GF-D8 (cell line): ENCODE measurements at regions not wholly inside any gene's neighbourhood (a gene's known extent, or its start where the extent isn't known, plus 50 kb on each side); places are given as distances from the start of the nearest gene placed in this dataset.
"Not testable (repeated sequence)": the region's sequence is repeated elsewhere in the genome, so short reads cannot be mapped to it uniquely, and the experiment has no call there.

Experiments used
- DNase-seq: peaks from one replicate; lab custom pipeline; 2025; lab: John Stamatoyannopoulos, UW

DNA sequence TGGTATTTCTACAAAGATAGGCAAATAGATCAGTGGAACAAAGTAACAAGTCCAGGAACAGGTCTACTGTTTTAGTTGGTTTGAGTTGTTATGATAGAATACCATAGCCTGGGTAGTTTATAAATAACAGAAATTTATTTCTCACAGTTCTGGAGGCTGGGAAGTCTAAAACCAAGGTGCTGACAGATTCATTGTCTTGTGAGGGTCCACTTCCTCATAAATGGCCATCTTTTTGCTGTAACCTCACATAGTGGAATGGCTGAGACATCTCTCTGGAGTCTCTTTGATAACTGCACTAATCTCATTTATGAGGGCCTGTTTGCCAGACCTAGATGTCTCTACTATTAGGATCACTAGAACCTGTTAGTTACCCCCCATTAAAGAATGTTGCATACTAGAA is 152.3 kb upstream of the MYRIP start:
- DNase-seq: no peak

GRCh38 chr3:39657775-39658174 is 151.6 kb upstream of the MYRIP start:
- no peak for DNase-seq

DNA sequence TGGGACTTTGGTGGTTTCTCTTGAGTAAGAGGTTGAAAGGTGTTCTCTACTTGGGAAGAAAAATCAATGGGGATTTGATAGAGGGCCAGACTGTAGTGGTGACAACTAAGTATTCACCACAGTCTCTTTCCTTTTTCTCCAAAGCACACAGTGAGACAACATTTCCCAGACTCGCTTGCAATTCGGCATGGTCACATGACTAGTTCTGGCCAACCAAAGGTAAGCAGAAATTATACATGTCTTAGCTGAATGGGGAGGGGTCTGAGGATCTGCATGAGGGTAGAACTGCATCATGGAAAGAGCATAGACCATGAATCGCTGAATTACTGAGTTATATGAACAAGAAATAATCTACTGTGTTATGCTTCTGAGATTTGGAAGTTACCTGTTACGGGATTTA is 144.5 kb upstream of the MYRIP start:
- no peak for DNase-seq

DNA sequence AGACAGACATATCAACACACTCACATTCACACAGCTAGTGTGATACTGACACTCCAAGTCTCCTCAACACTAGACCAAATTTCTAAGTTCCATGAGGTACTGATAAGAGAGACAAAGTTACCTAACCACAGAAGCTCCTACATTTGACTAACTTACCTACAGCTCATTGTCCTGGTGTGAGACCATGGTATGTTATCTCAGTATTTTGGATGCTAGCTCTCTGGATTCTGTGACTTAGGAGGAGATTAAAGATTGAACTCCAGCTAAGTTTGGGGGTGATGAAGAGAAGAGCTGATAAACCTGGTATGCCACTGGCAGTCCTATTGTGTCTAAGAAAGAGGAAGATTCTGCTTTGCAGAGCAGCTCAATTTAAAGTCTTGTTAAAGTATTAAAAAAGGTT is 144.0 kb upstream of the MYRIP start:
- DNase-seq: no peak

GRCh38 chr3:39668420-39668819 is 141.0 kb upstream of the MYRIP start:
- no peak for DNase-seq

DNA sequence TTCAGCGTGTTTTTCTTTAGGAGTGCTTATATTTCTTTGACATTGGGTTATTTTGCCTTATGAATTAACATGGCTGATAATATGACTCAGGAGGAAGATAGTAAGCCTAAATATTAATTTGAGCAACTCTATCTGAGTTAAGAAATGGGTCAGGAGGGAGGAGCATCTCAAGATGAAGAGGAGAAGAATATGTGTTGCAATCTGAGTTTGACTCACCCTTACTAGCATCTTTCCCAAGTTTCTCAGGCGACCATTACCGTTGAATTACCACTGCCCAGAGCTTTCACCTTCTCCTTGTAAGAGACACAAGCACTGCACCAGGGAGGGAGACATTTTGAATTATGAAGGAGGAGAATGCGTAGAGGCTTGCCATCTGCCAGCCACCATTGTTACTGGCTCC is 138.3 kb upstream of the MYRIP start:
- DNase-seq: no peak

GRCh38 chr3:39671600-39671999 is 137.8 kb upstream of the MYRIP start:
- DNase-seq: no peak

DNA sequence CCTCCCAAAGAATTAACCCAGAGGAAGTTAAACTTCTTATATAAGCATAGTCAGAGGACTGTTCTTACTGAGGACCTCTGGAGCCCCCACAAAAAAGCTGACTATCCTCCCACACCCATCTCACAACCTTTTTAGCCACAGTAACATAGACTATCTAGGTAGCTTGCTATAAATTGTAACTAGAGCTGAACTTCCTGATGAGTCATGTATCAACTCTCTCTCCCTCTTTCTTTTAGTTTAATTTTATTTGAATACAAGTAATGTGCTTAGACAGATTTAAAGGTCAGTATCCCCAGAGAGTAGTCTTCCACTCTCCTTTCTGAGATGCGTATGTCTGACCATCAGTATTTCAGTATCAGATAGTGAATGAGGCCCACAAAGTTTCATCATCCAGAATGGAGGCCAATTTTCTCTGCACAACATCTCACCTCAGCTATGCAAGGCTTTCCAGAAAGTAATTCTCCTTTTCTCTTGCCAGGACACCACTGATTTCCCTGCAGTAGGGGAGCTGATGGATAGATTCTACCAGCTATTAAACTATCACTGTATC is 104.0 kb upstream of the MYRIP start:
- no peak for DNase-seq

DNA sequence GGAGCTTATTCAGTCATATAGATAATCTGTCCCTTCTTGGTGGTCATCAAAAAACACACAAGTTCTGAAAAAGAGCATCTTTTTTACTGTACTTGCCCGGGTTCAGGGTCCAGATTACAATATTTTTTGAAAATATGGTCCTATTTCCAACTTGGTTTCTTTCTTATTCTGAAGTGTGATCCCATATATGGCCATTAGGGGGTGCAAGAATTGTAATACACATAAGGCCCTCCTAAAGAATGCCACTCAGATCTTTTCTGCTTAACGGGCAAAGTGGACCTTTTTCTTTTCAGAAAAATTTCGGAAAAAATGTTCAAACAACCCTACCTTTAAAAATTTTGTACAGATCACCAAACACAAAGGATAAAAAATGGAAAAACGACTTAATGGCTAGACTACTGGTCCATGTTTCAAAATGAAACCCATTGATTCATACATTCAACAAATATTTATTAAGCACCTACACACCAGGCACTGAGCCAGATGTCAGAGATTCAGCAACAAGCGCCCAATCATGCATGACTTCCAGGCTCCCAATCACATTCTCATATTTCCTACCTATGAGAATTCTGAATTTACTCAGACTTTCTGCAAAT is 102.0 kb upstream of the MYRIP start:
- DNase-seq: no peak

DNA sequence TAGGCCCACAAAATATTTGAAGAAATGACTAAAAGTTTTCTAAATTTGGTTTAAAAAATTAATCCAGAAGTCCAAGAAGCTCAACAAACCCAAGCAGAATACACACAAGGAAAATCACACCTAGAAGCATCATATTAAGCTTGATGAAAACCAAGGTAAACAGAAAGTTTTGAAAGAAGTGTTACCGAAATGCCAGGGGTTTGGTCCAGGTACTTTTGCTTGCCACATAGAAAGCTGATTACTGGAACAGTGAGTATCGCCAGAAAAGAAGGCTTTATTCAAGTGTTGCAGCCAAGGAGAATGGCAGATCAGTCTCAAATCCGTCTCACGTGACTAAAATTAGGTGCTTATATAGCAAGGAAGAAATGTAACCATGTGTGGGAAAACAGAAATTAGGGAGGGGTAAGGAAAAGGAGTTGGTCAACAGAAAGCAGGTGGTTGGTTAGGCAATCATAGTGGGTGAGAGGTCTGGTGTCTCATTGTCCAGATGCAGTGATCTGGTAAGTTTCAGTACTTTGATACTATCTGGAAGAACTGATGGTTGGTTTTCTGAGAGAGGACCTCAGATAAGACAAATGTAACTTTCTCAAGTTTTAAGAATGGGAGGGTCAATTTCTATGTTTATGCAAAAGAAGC is 96.9 kb upstream of the MYRIP start:
- no peak for DNase-seq

GRCh38 chr3:39713341-39713740 is 96.1 kb upstream of the MYRIP start:
- DNase-seq: not testable (repeated sequence)

- DNase-seq: no peak
Observed at GRCh38 chr3:39716849-39717248, 92.6 kb upstream of the MYRIP start.

- DNase-seq: no peak
Observed at GRCh38 chr3:39718674-39719595, 90.5 kb upstream of the MYRIP start.

- DNase-seq: no peak
Observed at GRCh38 chr3:39721076-39721475, 88.3 kb upstream of the MYRIP start.

DNA sequence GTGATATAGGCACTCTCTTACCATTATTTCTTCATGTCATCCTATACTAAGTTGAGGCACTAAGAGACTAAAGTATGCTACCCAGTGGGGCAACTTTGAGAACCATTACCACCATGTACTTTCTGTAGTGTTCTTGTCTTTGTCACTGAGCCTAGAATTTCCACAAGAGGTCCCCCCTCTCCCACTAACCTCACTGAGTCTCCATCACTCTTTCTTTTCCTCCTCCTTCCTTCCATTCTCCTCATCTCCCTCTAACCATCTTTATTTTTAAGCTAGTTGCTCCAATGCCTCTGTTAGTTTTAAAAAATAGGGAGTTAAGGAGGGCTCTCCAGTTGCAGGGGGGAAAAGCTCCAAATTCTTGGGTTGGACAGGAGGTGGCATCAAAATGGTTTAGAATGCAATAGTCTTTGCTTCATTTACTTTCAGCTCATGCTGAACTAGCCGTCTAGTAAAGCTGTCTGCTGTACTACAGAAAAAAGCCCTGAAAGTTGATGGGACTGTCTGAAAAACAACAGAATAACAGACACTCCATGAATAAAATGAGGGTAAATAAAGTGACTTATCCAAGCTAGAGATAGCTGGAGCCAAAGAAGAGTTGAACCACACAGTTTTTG is 85.1 kb upstream of the MYRIP start:
- no peak for DNase-seq

- no peak for DNase-seq
Observed at GRCh38 chr3:39725321-39725720, 84.1 kb upstream of the MYRIP start.

DNA sequence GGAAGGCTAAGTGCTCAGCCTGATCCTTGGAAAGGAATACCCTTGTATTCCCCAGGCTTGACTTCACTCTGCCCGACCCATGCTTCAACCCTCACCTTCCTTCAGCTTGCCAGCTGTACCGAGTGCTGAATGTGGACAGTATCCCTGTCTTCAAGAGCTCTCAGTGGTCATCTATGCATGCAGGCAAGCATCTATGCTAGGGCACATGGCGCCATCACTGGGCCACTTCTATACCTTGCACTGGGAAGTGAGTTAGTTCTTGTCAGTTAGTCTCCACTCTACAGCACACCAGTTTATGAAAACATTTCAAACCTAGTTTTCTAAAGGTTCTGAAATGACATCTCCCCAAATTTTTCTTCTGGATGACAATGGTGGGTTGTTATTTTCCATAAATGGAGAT is 82.0 kb upstream of the MYRIP start:
- DNase-seq: no peak

GRCh38 chr3:39733804-39734203 is 75.6 kb upstream of the MYRIP start:
- DNase-seq: no peak

DNA sequence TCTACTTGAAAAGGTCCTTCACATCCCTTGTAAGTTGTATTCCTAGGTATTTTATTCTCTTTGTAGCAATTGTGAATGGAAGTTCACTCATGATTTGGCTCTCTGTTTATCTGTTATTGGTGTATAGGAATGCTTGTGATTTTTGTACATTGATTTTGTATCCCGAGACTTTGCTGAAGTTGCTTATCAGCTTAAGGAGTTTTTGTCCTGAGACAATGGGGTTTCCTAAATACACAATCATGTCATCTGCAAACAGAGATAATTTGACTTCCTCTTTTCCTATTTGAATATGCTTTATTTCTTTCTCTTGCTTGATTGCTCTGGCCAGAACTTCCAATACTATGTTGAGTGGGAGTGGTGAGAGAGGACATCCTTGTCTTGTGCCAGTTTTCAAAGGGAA is 69.8 kb upstream of the MYRIP start:
- DNase-seq: not testable (repeated sequence)

- no peak for DNase-seq
Observed at GRCh38 chr3:39744746-39745145, 64.7 kb upstream of the MYRIP start.

GRCh38 chr3:39748002-39748401 is 61.4 kb upstream of the MYRIP start:
- DNase-seq: no peak

GRCh38 chr3:39748763-39749162 is 60.6 kb upstream of the MYRIP start:
- DNase-seq: no peak
